NCI-H2171 treated with DMSO at 0.1 percent for 48 hours (cell line): ENCODE measurements at regions not wholly inside any gene's neighbourhood (a gene's known extent, or its start where the extent isn't known, plus 50 kb on each side); places are given as distances from the start of the nearest gene placed in this dataset.
"Not testable (repeated sequence)": the region's sequence is repeated elsewhere in the genome, so short reads cannot be mapped to it uniquely, and the experiment has no call there.

ENCODE experiments used
- DNase-seq: peaks from one replicate; lab custom pipeline; 2025; lab: John Stamatoyannopoulos, UW

DNA sequence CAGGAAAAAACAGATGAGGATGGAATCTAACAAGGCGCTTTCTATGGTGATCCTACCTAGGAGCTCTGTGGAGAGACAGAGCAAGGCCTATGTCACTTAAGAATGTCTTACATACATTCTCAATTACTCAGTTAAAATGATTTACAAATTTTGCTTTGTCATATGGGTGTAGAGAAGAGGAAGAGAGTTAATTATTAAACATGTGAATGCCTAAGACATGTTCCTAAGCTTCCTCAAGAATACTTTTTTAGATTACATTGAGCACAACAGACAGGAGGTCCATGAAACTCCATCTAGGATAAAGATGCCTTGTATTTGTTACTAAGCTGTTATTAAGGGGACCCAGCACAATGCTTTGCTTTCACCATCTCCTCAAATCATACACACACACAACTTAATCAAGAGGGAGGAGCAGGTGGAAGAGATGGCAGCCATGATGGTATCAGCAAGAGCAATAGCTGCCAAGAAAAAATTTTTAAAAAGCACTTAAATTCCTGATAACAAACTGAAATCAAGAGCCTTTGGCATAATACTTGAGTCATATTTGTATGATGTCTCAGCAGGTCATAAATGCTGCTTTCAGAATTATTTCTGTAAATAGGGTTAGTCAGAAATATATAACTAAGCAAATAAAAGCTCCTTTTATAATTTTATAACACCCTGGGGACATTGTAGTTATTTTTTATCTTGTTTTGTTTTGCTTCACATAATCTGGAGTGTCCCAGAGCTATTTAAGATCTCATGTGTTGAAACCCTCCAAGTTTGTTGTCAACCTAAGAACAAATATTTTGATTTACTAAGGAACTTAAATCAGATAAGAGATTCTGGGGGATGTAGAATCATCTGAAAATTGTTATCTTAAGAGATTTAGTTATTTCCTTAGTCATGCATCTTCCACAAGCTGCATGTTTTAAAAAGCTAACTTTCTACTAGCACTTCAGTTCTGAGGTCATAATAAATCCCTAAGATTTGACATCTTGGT is 70.0 kb upstream of the CD2AP start:
- no peak for DNase-seq

DNA sequence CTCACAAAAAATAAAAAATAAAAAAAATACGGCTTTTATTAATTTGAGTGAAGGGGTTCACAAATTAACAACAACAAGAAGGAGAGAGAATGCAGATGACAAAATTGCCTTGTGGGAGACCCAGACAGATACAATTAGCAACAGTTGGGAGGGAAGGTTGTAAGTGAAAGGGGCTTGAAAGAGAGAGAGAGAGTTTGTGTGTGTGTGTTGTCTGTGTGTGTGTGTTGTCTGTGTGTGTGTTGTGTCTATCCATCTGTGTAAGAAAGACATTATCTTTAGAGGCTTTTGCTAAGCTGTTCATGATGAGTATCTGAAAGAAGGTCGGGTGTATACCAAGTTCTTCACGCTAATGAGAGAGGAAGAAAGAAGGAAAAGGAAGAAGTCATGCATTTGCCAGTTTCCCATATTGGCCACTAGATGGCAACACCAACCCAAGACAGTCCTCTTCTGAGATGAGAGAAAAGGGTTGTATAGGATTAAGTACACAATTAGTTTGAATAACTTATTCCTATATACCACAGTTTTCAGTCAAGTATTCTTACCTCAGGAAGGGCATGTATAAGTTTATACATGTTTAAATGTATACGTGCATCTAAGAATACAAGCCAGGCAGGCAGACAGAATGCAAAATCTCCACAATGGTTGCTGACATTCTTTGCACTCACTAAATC is 63.7 kb upstream of the CD2AP start:
- DNase-seq = peak; percentile 60

DNA sequence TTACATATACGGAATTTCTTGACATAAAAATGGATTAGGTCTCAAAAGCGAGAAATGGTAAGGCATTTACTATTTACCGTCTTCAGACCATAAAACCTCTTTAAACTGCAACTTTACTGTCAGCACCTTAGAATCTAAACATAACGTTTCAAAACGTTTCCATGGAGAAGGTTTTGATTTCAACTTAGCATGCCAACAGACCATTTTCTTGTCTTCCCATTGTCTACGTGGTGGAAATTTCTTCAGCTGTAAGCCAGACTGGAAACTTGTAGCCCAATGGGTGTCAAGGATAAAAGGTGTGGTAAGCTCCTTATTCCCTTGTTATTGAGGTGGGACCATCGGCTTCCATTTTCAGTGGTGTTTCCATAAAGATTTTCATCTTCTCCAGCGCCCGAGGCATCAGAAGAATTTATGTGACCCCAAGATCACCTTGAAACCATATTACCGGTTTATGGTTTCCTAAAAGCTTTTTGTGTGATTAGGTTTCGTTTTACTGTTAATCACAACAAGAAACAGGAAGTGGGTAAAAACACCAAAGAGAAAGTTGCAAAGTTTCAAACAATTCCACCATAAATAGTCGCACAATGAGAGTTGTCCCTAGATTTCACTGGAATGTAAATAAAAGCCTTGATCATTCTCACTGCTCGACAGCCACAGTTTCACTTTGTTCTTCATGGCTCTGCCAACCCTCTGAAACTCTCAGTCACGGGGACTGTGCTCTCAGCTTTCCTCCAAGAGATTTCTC is 63.0 kb upstream of the CD2AP start:
- no peak for DNase-seq

DNA sequence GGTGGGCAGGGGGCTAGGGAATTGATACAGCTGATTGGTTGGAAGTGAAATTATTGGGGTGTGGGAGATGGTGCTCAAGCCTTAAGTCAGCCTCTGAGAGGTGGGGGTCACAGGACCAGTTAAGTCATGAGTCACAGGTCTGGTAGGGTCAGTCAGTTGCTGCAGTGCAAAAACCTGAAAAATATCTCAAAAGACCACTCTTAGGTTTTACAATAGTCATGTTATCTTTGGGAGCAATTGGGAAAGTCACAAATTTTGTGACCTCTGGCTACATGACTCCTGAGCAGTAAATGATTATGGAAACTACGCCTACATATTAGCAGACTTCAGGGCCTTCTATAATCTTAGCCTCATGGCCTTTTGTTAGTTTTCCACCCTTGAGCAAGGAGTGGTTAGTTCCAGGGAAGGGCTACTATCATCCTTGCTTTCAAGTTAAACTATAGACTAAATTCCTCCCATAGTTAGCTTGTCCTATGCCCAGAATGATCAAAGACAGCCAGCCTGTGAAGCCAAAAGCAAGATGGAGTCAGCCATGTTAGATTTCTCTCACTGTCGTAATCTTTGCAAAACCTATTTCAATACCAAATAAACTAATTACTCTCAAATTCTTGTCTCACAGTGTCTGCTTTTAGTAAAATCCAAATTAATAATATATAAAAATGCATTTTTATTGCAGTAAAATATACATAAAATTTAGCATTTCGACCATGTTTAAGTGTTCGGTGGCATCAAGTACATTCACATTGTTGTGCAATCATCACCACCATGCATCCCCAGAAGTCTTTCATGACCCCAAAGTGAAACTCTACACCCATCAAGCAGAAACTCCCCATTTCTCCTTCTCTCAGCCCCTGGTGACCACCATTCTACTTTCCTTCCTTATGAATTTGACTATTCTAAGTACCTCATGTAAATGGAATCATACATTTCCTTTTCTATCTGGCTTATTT is 60.9 kb upstream of the CD2AP start:
- no peak for DNase-seq

DNA sequence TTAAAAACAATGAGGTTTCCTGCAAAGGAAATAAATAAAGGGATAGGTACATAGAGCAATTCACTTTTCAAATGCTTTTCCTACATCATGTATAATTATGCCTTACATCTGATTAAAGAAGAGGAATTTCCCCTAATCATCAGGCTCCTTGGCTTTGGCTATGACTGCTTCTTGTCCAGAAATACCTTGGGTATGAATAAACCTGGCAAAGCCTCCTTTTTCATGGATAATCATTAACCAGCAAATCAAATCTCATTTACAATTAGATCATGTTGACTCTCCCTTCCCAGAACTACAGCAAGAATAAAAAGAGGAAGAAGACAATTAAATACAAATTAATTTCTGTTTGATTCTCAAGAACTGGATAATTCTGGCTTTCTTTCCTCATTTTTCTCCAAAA is 58.0 kb upstream of the CD2AP start:
- no peak for DNase-seq

DNA sequence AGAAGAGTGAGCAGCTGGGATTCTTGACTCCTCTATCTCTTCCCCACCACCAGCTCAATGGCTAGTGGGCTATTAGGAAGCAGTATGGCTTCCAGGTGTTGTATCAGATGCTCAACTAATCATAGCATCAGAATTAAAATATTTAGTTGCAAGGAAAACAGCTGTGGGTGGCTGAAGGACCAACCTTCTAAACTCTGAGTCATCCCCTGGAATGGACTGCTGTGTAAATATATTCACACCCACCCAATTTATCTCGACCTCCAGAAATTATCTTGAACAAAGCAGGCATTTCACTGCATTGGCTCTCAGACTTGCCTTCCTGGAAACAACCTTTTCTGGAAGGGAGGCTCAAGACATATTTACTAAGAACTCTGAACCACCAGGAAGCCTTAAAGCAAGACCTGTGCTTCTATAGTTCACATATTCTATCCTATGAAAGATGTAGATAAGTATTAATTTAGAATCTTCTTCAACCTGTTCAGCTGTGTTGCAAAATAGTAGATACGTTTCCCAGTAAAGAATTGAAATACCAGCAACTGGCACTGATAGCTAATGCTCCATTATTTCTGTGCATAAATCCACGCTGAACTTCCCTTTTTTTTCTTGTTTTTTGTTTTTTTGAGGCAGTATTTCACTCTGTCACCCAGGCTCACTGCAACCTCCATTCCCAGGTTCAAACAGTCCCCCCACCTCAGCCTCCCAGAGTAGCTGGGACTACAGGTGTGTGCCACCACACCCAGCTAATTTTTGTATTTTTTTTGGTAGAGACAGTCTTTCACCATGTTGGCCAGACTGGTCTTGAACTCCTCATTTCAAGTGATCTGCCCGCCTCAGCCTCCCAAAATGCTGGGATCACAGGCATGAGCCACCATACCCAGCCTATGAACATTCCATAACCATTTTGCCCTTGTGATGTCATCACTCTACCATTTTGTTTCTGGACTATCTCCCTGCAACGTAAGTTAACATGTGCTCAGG is 56.9 kb upstream of the CD2AP start:
- DNase-seq = no peak

DNA sequence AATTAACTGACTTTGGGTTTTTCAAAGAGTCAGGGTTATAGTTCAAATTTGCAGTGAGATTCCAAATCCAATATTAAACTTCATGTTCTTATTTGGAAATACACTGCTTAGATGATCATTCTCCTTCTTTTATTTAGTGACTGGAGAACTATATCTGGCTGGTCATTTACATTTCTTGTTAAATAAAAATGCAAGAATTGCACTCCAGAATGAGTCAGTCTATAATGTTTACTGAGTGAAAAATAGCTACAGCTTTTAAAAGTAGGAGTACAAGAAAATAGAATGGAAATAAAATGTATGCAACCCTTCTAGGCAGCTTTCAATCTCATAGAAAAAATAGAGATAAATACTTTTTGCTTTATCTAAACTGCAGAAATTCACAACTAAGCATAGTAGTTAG is 54.5 kb upstream of the CD2AP start:
- no peak for DNase-seq

DNA sequence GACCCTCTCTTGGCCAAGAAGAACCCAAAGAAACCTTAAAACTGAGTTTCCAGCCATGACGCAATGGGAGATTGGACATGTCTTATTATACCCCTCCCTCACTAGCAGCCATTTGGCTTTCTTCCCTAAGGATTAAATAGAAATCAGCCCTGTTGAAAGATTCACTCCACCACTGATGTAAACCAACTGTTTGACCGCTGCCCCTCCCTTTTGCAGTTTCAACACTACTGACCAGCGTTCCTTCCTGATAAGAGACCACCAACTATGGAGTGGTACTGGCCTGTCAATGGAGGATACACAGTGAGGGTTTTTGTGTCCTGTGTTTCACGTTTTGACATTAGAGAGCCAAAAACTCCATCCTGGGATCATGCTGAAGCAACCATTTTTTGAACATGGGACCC is 53.2 kb upstream of the CD2AP start:
- no peak for DNase-seq

DNA sequence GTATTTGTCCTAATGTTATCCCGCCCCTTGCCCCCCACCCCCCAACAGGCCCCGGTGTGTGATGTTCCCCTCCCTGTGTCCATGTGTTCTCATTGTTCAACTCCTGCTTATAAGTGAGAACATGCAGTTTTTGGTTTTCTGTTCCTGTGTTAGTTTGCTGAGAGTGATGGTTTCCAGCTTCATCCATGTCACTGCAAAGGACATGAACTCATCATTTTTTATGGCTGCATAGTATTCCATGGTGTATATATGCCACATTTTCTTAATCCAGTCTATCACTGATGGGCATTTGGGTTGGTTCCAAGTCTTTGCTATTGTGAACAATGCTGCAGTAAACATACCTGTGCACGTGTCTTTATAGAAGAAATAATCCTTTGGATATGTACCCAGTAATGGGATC is 51.9 kb upstream of the CD2AP start:
- DNase-seq = not testable (repeated sequence)

DNA sequence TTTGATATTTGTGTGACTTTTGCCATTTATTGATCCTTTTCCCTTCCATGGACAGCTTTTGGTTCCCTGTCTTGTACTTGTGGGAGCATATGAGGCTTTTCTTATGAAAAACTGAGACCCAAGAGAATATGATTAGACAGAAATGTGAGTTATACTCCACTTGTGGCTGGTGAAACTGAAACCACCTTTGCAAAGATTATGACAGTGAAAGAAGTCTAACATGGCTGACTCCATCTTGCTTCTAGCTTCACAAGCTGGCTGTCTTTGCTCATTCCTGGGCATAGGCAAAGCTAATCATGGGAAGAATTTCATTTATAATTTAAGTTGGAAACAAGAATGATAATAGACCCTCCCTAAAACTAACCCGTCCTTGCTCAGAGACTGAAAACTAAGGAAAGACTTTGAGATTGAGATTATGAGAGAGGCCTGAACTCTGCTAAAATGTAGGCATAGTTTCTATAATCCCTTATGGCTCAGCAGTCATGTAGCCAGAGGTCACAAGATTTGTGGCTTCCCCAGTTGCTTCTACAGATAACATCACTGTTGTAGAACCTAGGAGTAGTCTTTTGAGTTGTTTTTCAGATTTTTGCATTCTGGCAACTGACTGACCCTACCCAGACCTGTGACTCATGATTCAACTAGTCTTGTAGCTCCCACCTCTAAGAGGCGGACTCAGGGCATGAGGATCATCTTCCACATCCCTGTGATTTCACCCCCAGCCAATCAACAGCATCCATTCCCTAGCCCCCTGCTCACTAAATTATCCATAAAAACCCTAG is 50.9 kb upstream of the CD2AP start:
- DNase-seq = no peak

DNA sequence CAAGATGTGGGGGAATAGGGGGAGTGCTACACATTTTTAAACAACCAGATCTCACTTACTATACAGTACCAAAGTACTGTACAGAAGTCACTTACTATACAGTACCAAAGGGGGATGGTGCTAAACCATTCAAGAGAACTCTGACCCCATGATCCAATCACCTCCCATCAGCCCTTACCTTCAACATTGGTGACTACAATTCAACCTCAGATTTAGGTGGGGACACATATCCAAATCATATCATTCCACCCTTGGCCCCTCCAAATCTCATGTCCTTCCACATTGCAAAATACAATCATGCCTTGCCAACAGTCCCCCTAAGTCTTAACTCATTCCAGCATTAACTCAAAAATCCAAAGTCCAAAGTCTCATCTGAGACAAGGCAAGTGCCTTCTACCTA is 49.9 kb upstream of the CD2AP start:
- no peak for DNase-seq
